Caco-2 (cell line): ENCODE measurements at regions not wholly inside any gene's neighbourhood (a gene's known extent, or its start where the extent isn't known, plus 50 kb on each side); places are given as distances from the start of the nearest gene placed in this dataset.

Experiments
- BruUV-seq: library from RNA; stranded (reverse); fragments of 400-500 nt; replicated peaks from 2 replicates; lab custom pipeline; 2021; lab: Mats Ljungman, UMichigan
- CTCF ChIA-PET: fragments of 300-600 bp; sonication (Branson Sonifier 250); formaldehyde crosslinking; loops from one replicate; lab custom pipeline; 2022; ENCODE audit warnings: antibody characterized with exemption; lab: Charles Lee
- POLR2A ChIA-PET: fragments of 300-600 bp; sonication (Branson Sonifier 250); formaldehyde crosslinking; loops from one replicate; lab custom pipeline; 2022; ENCODE audit warnings: antibody characterized with exemption; lab: Charles Lee
- DNase-seq, 2 experiments: peaks; one replicate each; pipeline versions ENCODE4 v3.0.0 to v3.0.0-alpha.2; 2020 to 2022
- H3K27me3 ChIP-seq: replicated peaks from 2 replicates; pipeline ENCODE4 v1.6.0; 2011; ENCODE audit warnings: low read length; ENCODE audit not compliant: control insufficient read depth, insufficient read depth
- H3K36me3 ChIP-seq: 2 replicates; pipeline ENCODE4 v1.5.1; 2011; ENCODE audit warnings: low read length; ENCODE audit not compliant: control insufficient read depth, insufficient read depth
- H3K4me1 ChIP-seq: fragments of 250-450 bp; sonication (Bioruptor Pico); 2 replicates; pipeline ENCODE4 v1.5.1; 2020; ENCODE audit warnings: mild to moderate bottlenecking
- H3K4me3 ChIP-seq: 2 replicates; pipeline ENCODE4 v1.5.1; 2011; ENCODE audit warnings: low read depth, mild to moderate bottlenecking, control low read depth, low read length
- H3K9me3 ChIP-seq: fragments of 250-450 bp; sonication (Bioruptor Pico); 2 replicates; pipeline ENCODE4 v1.5.1; 2020; ENCODE audit warnings: mild to moderate bottlenecking, moderate library complexity
- H3K27ac Mint-ChIP-seq: one replicate; pipeline ENCODE4 v1.8.0; 2022; ENCODE audit warnings: mixed read lengths; ENCODE audit not compliant: unreplicated experiment
- H3K27me3 Mint-ChIP-seq: one replicate; pipeline ENCODE4 v1.8.0; 2022; ENCODE audit warnings: mixed read lengths; ENCODE audit not compliant: insufficient read depth, unreplicated experiment
- H3K36me3 Mint-ChIP-seq: one replicate; pipeline ENCODE4 v1.8.0; 2022; ENCODE audit warnings: mild to moderate bottlenecking, mixed read lengths; ENCODE audit not compliant: insufficient read depth, unreplicated experiment
- H3K4me1 Mint-ChIP-seq: one replicate; pipeline ENCODE4 v1.8.0; 2022; ENCODE audit warnings: low read depth, mixed read lengths; ENCODE audit not compliant: unreplicated experiment
- H3K4me3 Mint-ChIP-seq: one replicate; pipeline ENCODE4 v1.8.0; 2022; ENCODE audit warnings: mild to moderate bottlenecking, moderate library complexity, mixed read lengths; ENCODE audit not compliant: unreplicated experiment
- H3K9me3 Mint-ChIP-seq: one replicate; pipeline ENCODE4 v1.8.0; 2022; ENCODE audit warnings: mixed read lengths; ENCODE audit not compliant: unreplicated experiment
- intact Hi-C: fragments of 100-400 bp; cut with micrococcal nuclease; formaldehyde crosslinking; loops from one replicate; pipeline ENCODE4 v1.10.0; 2022; ENCODE audit not compliant: unreplicated experiment
- TF ChIP-seq, protein P1 (sequence below), 2 experiments: fragments of 200-600 bp in 1 of 2; IDR thresholded peaks; 1 replicate in 1 of 2; 2 replicates in 1 of 2; pipeline versions ENCODE4 v1.5.1 to v1.8.0; 2011 to 2022; ENCODE audit warnings: antibody characterized with exemption in 1 of 2, control low read depth in 1 of 2, inconsistent platforms in 1 of 2, low read depth in 1 of 2, low read length in 1 of 2, mild to moderate bottlenecking in 1 of 2, moderate library complexity in 1 of 2; ENCODE audit not compliant: insufficient read depth in 1 of 2, severe bottlenecking in 1 of 2, unreplicated experiment in 1 of 2

DNA sequence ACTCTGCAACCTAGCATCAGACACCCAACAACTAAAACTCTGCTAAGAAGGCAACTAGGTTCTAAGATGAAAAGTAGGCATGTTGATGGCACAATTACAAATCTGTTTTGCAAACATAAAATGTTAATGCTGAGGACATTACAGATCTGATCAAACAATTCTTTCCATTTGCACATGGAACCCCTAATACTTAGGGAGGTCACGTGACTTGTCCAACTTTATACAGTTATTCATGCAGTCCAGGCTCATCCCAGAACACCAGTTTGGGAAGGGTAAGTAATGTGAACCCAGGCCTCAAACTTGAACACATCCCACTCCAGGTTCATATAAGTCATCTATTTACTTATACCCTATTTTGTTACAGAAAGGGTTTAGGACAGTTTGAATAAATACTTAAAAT lies 247.2 kb downstream of the HACE1 start:
- Mint-ChIP-seq H3K9me3 (peaks cover 10% of the 10 kb centered on the region), H3K27ac (no peak overlapping the region), H3K27me3 (no peaks in the 10 kb centered on the region), H3K4me3 (no peak overlapping the region), H3K36me3 (peaks cover 4% of the 10 kb centered on the region), H3K4me1 (peaks cover 25% of the 10 kb centered on the region)
- intact Hi-C loops = loop anchor here (2.0 kb wide), 1 partner anchor 20 kb away; no protein-coding TSS in a partner anchor
- TF ChIP-seq, protein P1, sequence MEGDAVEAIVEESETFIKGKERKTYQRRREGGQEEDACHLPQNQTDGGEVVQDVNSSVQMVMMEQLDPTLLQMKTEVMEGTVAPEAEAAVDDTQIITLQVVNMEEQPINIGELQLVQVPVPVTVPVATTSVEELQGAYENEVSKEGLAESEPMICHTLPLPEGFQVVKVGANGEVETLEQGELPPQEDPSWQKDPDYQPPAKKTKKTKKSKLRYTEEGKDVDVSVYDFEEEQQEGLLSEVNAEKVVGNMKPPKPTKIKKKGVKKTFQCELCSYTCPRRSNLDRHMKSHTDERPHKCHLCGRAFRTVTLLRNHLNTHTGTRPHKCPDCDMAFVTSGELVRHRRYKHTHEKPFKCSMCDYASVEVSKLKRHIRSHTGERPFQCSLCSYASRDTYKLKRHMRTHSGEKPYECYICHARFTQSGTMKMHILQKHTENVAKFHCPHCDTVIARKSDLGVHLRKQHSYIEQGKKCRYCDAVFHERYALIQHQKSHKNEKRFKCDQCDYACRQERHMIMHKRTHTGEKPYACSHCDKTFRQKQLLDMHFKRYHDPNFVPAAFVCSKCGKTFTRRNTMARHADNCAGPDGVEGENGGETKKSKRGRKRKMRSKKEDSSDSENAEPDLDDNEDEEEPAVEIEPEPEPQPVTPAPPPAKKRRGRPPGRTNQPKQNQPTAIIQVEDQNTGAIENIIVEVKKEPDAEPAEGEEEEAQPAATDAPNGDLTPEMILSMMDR (IDR thresholded peaks at IDR 0.05; ENCODE audit: insufficient read depth in 1 of 2, low read depth in 1 of 2, low read length in 1 of 2, severe bottlenecking in 1 of 2, unreplicated experiment in 1 of 2) = no peak
- Histone ChIP-seq H3K27me3 (no peaks in the 10 kb centered on the region), H3K9me3 (no peaks in the 10 kb centered on the region), H3K36me3 (no peaks in the 10 kb centered on the region), H3K4me3 (no peak overlapping the region), H3K4me1 (peaks cover 13% of the 10 kb centered on the region)
- no TSS peak for BruUV-seq
- ChIA-PET POLR2A (no interaction called here), CTCF (no interaction called here)
- no peak for DNase-seq

DNA sequence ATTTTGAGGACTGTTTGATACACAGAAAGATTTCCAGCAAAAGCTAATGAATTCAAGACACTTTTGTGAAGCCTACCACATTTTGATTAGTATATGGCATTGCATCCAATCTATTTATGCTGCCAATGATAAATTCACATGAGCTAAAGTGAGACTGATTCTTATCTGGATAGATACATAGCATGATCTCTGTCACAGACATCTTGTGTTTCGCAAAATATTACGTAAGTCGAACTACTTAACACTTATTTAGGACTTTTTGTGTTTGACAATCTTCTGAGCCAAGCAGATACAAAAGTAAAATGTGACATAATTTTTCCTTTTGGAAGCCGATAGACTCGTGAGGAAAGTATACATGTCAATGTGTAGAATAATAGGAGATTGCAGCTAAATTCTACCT lies 251.6 kb downstream of the HACE1 start:
- DNase-seq = no peak
- intact Hi-C loops = no loop called here
- no peaks in the 10 kb centered on the region for H3K27me3 Mint-ChIP-seq

DNA sequence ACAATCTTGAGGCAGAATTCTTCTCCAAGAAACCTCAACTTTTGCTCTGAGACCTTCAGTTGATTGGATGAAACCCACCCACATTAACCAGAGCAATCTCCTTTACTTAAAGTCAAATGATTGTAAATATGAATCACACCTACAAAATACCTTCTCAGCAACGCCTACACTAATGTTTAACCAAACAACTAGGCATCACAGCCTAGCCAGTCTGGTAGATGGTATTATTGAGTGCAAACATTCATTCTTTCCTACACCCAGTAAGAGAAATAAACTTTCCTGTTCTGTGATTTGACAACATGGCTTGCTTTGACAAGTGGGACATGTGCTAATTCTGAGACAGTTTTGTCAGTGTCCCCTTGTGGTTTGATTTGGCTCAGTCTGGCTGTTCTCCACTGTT lies 252.2 kb downstream of the HACE1 start:
- H3K4me1 ChIP-seq = peaks cover under 1% of the 10 kb centered on the region; the same call in 1 of the 2 replicates
- intact Hi-C loops = no loop called here
- no peaks in the 10 kb centered on the region for H3K9me3 ChIP-seq
- ChIA-PET POLR2A (no interaction called here), CTCF (no interaction called here)
- no peaks in the 10 kb centered on the region for H3K27me3 ChIP-seq
- DNase-seq = no peak
- Mint-ChIP-seq H3K9me3 (peaks cover 8% of the 10 kb centered on the region), H3K36me3 (no peaks in the 10 kb centered on the region), H3K4me3 (no peak overlapping the region), H3K4me1 (peaks cover 9% of the 10 kb centered on the region), H3K27me3 (no peaks in the 10 kb centered on the region), H3K27ac (no peak overlapping the region)
- no TSS peak for BruUV-seq
- H3K36me3 ChIP-seq = no peaks in the 10 kb centered on the region
- no peak overlapping the region for H3K4me3 ChIP-seq
- TF ChIP-seq, protein P1 (IDR thresholded peaks at IDR 0.05; ENCODE audit: insufficient read depth in 1 of 2, low read depth in 1 of 2, low read length in 1 of 2, severe bottlenecking in 1 of 2, unreplicated experiment in 1 of 2) = no peak

More for the DNA sequence above, 251.6 kb downstream of the HACE1 start:
- Mint-ChIP-seq H3K36me3 (no peaks in the 10 kb centered on the region), H3K4me1 (peaks cover 15% of the 10 kb centered on the region), H3K4me3 (no peak overlapping the region), H3K9me3 (peaks cover 10% of the 10 kb centered on the region), H3K27ac (no peak overlapping the region)
- Histone ChIP-seq H3K36me3 (no peaks in the 10 kb centered on the region), H3K9me3 (no peaks in the 10 kb centered on the region), H3K4me1 (peaks cover 7% of the 10 kb centered on the region), H3K4me3 (no peak overlapping the region), H3K27me3 (no peaks in the 10 kb centered on the region)
- TF ChIP-seq, protein P1 (IDR thresholded peaks at IDR 0.05; ENCODE audit: insufficient read depth in 1 of 2, low read depth in 1 of 2, low read length in 1 of 2, severe bottlenecking in 1 of 2, unreplicated experiment in 1 of 2) = no peak
- POLR2A ChIA-PET = no interaction called here
- CTCF ChIA-PET = no interaction called here
- no TSS peak for BruUV-seq
